ENCODE measurements at regions not wholly inside any gene's neighbourhood (a gene's known extent, or its start where the extent isn't known, plus 50 kb on each side); places are given as distances from the start of the nearest gene placed in this dataset.

- Histone ChIP-seq H3K4me1 (ENCODE audit: control insufficient read depth in 1 of 2, insufficient read depth in 2 of 2, low read length in 2 of 2) (peaks cover 31 to 35% of the 10 kb centered on the region in 2 donors), H3K36me3 (replicated peaks in 1 of 2; ENCODE audit: control insufficient read depth in 1 of 2, insufficient read depth in 2 of 2, low read length in 2 of 2) (no peaks in the 10 kb centered on the region), H3K4me2 (replicated peaks; ENCODE audit: extremely low read depth, low read length, poor library complexity, severe bottlenecking) (no peak overlapping the region), H3K9me3 (replicated peaks in 1 of 2; ENCODE audit: control insufficient read depth in 1 of 2, insufficient read depth in 1 of 2, low read length in 2 of 2) (no peaks in the 10 kb centered on the region), H2AFZ (ENCODE audit: insufficient read depth, low read depth, low read length, poor library complexity, severe bottlenecking) (peak overlapping the region; percentile 2), H3K4me3 (replicated peaks in 1 of 3; ENCODE audit: low read depth in 2 of 3, low read length in 3 of 3) (no peak overlapping the region), H3K27ac (ENCODE audit: low read depth in 1 of 2, low read length in 2 of 2) (peak overlapping the region in 1 of 2 donors; percentile 41), H3K79me2 (ENCODE audit: insufficient read depth, low read length) (no peaks in the 10 kb centered on the region), H3K27me3 (ENCODE audit: control insufficient read depth in 2 of 2, insufficient read depth in 2 of 2, low read length in 2 of 2) (peaks cover 0 to 2% of the 10 kb centered on the region in 2 donors), H3K9ac (ENCODE audit: insufficient read depth, low read length, poor library complexity, severe bottlenecking) (no peak overlapping the region), H4K20me1 (ENCODE audit: insufficient read depth, low read length) (no peaks in the 10 kb centered on the region)
- Mint-ChIP-seq H3K27ac (peak overlapping the region in 6 of 7 donors; percentile 34 to 72 (median 58)), H3K4me3 (peak overlapping the region in 1 of 2 donors; percentile 24), H3K4me1 (peaks cover 30% of the 10 kb centered on the region), H3K27me3 (ENCODE audit: low read depth in 3 of 3) (peaks cover 3 to 11% (median 6%) of the 10 kb centered on the region in 3 donors), H3K9me3 (peaks cover 0 to 2% (median 0%) of the 10 kb centered on the region in 7 donors), H3K36me3 (no peaks in the 10 kb centered on the region)
- 81% methylated on average over 2 of the region's 2 CpGs for WGBS (ENCODE audit: insufficient coverage)
- TF ChIP-seq CTCF (IDR thresholded peaks at IDR 0.05) = no peak
- no peak for DNase-seq
- intact Hi-C loops (cut with micrococcal nuclease) = loop anchor here (5.0 to 10.0 kb wide), 2 partner anchors 36 to 62 kb away; no protein-coding TSS in a partner anchor
Observed at GRCh38 chr15:38053205-38053604, 118.8 kb downstream of the TMCO5A start.

- H3K4me3 Mint-ChIP-seq = no peak overlapping the region
- H3K27ac ChIP-seq (ENCODE audit: low read depth in 1 of 2, low read length in 2 of 2) = no peak overlapping the region
Observed at GRCh38 chr15:38053776-38054175, 119.3 kb downstream of the TMCO5A start.

More at GRCh38 chr15:38053776-38054175, 119.3 kb downstream of the TMCO5A start:
- DNase-seq = no peak
- no peaks in the 10 kb centered on the region for H3K9me3 ChIP-seq (replicated peaks in 1 of 2; ENCODE audit: control insufficient read depth in 1 of 2, insufficient read depth in 1 of 2, low read length in 2 of 2)
- H3K27me3 ChIP-seq (ENCODE audit: control insufficient read depth in 2 of 2, insufficient read depth in 2 of 2, low read length in 2 of 2) = peaks cover 0 to 2% of the 10 kb centered on the region in 2 donors
- H3K4me2 ChIP-seq (replicated peaks; ENCODE audit: extremely low read depth, low read length, poor library complexity, severe bottlenecking) = no peak overlapping the region
- WGBS (ENCODE audit: insufficient coverage) = no CpG with 5 or more reads among the region's 3 CpGs
- H3K4me1 ChIP-seq (ENCODE audit: control insufficient read depth in 1 of 2, insufficient read depth in 2 of 2, low read length in 2 of 2) = peaks cover 31 to 35% of the 10 kb centered on the region in 2 donors
- H3K36me3 ChIP-seq (replicated peaks in 1 of 2; ENCODE audit: control insufficient read depth in 1 of 2, insufficient read depth in 2 of 2, low read length in 2 of 2) = no peaks in the 10 kb centered on the region
- H3K4me3 ChIP-seq (replicated peaks in 1 of 3; ENCODE audit: low read depth in 2 of 3, low read length in 3 of 3) = no peak overlapping the region
- Mint-ChIP-seq H3K9me3 (peaks cover 0 to 2% (median 0%) of the 10 kb centered on the region in 7 donors), H3K4me1 (peaks cover 32% of the 10 kb centered on the region), H3K36me3 (no peaks in the 10 kb centered on the region), H3K27me3 (ENCODE audit: low read depth in 3 of 3) (peaks cover 3 to 11% (median 6%) of the 10 kb centered on the region in 3 donors), H3K27ac (peak overlapping the region in 1 of 7 donors; percentile 34)
- H4K20me1 ChIP-seq (ENCODE audit: insufficient read depth, low read length) = no peaks in the 10 kb centered on the region
- H2AFZ ChIP-seq (ENCODE audit: insufficient read depth, low read depth, low read length, poor library complexity, severe bottlenecking) = no peak overlapping the region
- TF ChIP-seq CTCF (IDR thresholded peaks at IDR 0.05) = no peak
- intact Hi-C loops (cut with micrococcal nuclease) = loop anchor here (5.0 to 10.0 kb wide), 2 partner anchors 36 to 61 kb away; no protein-coding TSS in a partner anchor
- no peak overlapping the region for H3K9ac ChIP-seq (ENCODE audit: insufficient read depth, low read length, poor library complexity, severe bottlenecking)
- no peaks in the 10 kb centered on the region for H3K79me2 ChIP-seq (ENCODE audit: insufficient read depth, low read length)

Data from CD14-positive monocyte (primary cell).